Activated CD4-positive, alpha-beta memory T cell treated with anti-CD3 and anti-CD28 coated beads, Interleukin-2, amount 10 ng/mL, durations not matched to agents 7 days and 5 days (primary cell): ENCODE measurements at regions not wholly inside any gene's neighbourhood (a gene's known extent, or its start where the extent isn't known, plus 50 kb on each side); places are given as distances from the start of the nearest gene placed in this dataset.

Source experiments
- CTCF ChIA-PET: fragments of 350-600 bp; sonication (Branson Sonifier 250); formaldehyde crosslinking; loops from one replicate; lab custom pipeline; 2021; ENCODE audit warnings: antibody characterized with exemption, inconsistent platforms; lab: Charles Lee
- POLR2A ChIA-PET: fragments of 350-600 bp; sonication (Branson Sonifier 250); formaldehyde crosslinking; loops from one replicate; lab custom pipeline; 2021; ENCODE audit warnings: antibody characterized with exemption; lab: Charles Lee
- DNase-seq: peaks from one replicate; pipeline ENCODE4 v3.0.0-alpha.2; 2020
- H3K27ac Mint-ChIP-seq: one replicate; pipeline ENCODE4 v1.8.0; 2021; ENCODE audit warnings: mild to moderate bottlenecking, mixed read lengths
- H3K27me3 Mint-ChIP-seq: one replicate; pipeline ENCODE4 v1.8.0; 2021; ENCODE audit warnings: mixed read lengths
- H3K36me3 Mint-ChIP-seq: one replicate; pipeline ENCODE4 v1.8.0; 2021; ENCODE audit warnings: low read depth, mixed read lengths
- H3K4me1 Mint-ChIP-seq: one replicate; pipeline ENCODE4 v1.8.0; 2021; ENCODE audit warnings: mixed read lengths
- H3K4me3 Mint-ChIP-seq: one replicate; pipeline ENCODE4 v1.8.0; 2021; ENCODE audit warnings: mild to moderate bottlenecking, mixed read lengths
- H3K9me3 Mint-ChIP-seq: one replicate; pipeline ENCODE4 v1.8.0; 2021; ENCODE audit warnings: mixed read lengths

DNA sequence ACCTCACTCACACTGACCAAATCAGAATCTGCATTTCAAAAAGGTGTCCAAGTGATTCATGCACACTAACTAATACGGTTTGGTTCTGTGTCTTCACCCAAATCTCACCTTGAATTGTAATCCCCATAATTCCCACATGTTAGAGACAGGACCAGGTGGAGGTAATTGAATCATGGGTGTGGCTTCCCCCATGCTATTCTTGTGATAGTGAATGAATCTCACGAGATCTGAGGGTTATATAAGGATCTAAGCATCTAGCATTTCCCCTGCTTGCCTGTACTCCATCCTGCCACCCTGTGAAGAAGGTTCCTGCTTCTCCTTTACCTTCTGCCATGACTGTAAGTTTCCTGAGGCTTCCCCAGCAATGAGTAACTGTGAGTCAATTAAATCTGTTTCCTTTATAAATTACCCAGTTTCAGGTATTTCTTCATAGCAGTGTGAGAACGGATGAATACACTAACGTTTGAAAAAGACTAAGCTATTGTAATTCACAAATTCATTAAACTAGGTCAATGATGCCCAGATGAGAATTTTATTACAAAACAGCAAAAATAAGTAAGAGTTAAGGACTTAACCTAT lies 759.1 kb downstream of the GALC start:
- Mint-ChIP-seq H3K4me1 (no peaks in the 10 kb centered on the region), H3K27me3 (no peaks in the 10 kb centered on the region), H3K36me3 (no peaks in the 10 kb centered on the region), H3K9me3 (peaks cover 31% of the 10 kb centered on the region), H3K27ac (no peak overlapping the region), H3K4me3 (no peak overlapping the region)
- CTCF ChIA-PET, result no interaction called here
- POLR2A ChIA-PET, result no interaction called here
- DNase-seq, result no peak

GRCh38 chr14:87233266-87233665 lies 759.7 kb downstream of the GALC start:
- Mint-ChIP-seq H3K9me3 (peaks cover 29% of the 10 kb centered on the region), H3K27me3 (no peaks in the 10 kb centered on the region), H3K36me3 (no peaks in the 10 kb centered on the region), H3K27ac (no peak overlapping the region), H3K4me1 (no peaks in the 10 kb centered on the region), H3K4me3 (no peak overlapping the region)
- POLR2A ChIA-PET, result no interaction called here
- CTCF ChIA-PET, result no interaction called here
- no peak for DNase-seq

DNA sequence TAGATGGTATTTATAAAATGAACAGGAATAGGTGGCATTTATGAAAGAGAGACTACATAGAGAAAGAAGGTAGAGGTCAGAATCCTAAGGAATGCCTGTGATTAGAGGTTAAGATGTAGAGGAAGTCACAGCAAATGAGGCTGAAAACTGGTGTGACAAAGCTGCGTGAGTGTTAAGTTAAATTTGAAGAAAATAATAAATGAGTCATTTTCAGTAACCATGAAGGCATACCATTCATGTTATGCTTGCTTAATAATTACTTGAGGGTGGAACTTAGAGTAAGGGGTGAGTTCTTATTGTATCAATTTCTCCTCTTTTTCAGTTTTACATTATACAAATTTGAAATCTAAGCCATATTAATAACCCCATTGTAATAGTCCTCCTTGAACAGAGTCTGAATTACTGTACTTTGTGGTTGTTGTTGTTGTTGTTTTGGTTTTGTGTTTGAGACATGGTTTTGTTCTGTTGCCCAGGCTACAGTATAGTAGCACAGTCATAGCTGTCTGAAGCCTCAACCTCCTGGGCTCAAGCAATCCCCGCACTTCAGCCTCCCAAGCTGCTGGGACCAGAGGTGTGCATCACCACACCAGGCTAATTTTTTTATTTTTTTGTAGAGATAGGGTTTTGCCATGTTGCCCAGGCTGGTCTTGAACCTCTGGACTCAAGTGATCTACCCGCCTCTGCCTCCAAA lies 761.5 kb downstream of the GALC start:
- DNase-seq, result no peak

GRCh38 chr14:87230726-87231125 lies 762.3 kb downstream of the GALC start:
- no peaks in the 10 kb centered on the region for H3K27me3 Mint-ChIP-seq
- H3K27ac Mint-ChIP-seq, result no peak overlapping the region
- POLR2A ChIA-PET, result no interaction called here
- H3K9me3 Mint-ChIP-seq, result peaks cover 16% of the 10 kb centered on the region
- H3K4me1 Mint-ChIP-seq, result no peaks in the 10 kb centered on the region
- no peak for DNase-seq
- CTCF ChIA-PET, result no interaction called here
- no peak overlapping the region for H3K4me3 Mint-ChIP-seq
- H3K36me3 Mint-ChIP-seq, result no peaks in the 10 kb centered on the region

More for the DNA sequence above, 761.5 kb downstream of the GALC start:
- ChIA-PET POLR2A (no interaction called here), CTCF (no interaction called here)
- Mint-ChIP-seq H3K27ac (no peak overlapping the region), H3K9me3 (peaks cover 18% of the 10 kb centered on the region), H3K4me1 (no peaks in the 10 kb centered on the region), H3K36me3 (no peaks in the 10 kb centered on the region), H3K27me3 (no peaks in the 10 kb centered on the region), H3K4me3 (no peak overlapping the region)

DNA sequence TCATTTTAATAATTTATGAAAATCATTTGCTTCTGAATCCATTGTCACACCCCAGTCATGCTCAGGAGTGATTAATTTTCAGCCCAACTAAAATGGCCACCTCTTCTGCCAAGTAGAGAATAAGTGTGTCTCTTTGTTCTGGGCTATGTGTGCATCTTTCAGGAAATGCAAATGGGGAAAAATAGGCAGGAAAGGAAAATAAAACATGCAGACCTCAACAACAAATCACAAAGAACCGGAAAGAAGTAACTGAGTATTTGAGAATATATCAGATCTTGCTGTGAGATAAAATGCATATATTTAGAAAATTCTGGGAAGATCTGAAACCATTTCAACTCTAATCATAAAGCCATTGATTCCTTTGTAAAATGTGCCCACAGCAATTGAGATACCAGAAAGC lies 763.9 kb downstream of the GALC start:
- H3K4me1 Mint-ChIP-seq, result no peaks in the 10 kb centered on the region
- no peak overlapping the region for H3K4me3 Mint-ChIP-seq
- no peaks in the 10 kb centered on the region for H3K36me3 Mint-ChIP-seq
- ChIA-PET CTCF (no interaction called here), POLR2A (no interaction called here)
- H3K27ac Mint-ChIP-seq, result no peak overlapping the region
- peaks cover 9% of the 10 kb centered on the region for H3K9me3 Mint-ChIP-seq
- DNase-seq, result no peak
- no peaks in the 10 kb centered on the region for H3K27me3 Mint-ChIP-seq

- no peaks in the 10 kb centered on the region for H3K36me3 Mint-ChIP-seq
- DNase-seq, result no peak
- H3K27ac Mint-ChIP-seq, result no peak overlapping the region
- CTCF ChIA-PET, result no interaction called here
- no peaks in the 10 kb centered on the region for H3K4me1 Mint-ChIP-seq
- POLR2A ChIA-PET, result no interaction called here
- H3K27me3 Mint-ChIP-seq, result no peaks in the 10 kb centered on the region
- H3K9me3 Mint-ChIP-seq, result peaks cover 7% of the 10 kb centered on the region
- H3K4me3 Mint-ChIP-seq, result no peak overlapping the region
Measured at GRCh38 chr14:87217023-87217422, 776.0 kb downstream of the GALC start.

GRCh38 chr14:87214558-87214957 lies 778.4 kb downstream of the GALC start:
- no peak overlapping the region for H3K4me3 Mint-ChIP-seq
- no peaks in the 10 kb centered on the region for H3K4me1 Mint-ChIP-seq
- peaks cover 2% of the 10 kb centered on the region for H3K9me3 Mint-ChIP-seq
- no peaks in the 10 kb centered on the region for H3K36me3 Mint-ChIP-seq
- H3K27me3 Mint-ChIP-seq, result no peaks in the 10 kb centered on the region
- CTCF ChIA-PET, result no interaction called here
- H3K27ac Mint-ChIP-seq, result no peak overlapping the region
- DNase-seq, result no peak
- POLR2A ChIA-PET, result no interaction called here

GRCh38 chr14:87207756-87208155 lies 785.2 kb downstream of the GALC start:
- no peaks in the 10 kb centered on the region for H3K4me1 Mint-ChIP-seq
- ChIA-PET CTCF (no interaction called here), POLR2A (no interaction called here)
- peaks cover 2% of the 10 kb centered on the region for H3K9me3 Mint-ChIP-seq
- no peak overlapping the region for H3K4me3 Mint-ChIP-seq
- H3K27ac Mint-ChIP-seq, result no peak overlapping the region
- H3K36me3 Mint-ChIP-seq, result no peaks in the 10 kb centered on the region
- H3K27me3 Mint-ChIP-seq, result no peaks in the 10 kb centered on the region
- no peak for DNase-seq

GRCh38 chr14:87205811-87206210 lies 787.2 kb downstream of the GALC start:
- Mint-ChIP-seq H3K4me3 (no peak overlapping the region), H3K9me3 (peaks cover 2% of the 10 kb centered on the region), H3K4me1 (no peaks in the 10 kb centered on the region), H3K27me3 (no peaks in the 10 kb centered on the region), H3K36me3 (no peaks in the 10 kb centered on the region), H3K27ac (no peak overlapping the region)
- ChIA-PET CTCF (no interaction called here), POLR2A (no interaction called here)
- no peak for DNase-seq

DNA sequence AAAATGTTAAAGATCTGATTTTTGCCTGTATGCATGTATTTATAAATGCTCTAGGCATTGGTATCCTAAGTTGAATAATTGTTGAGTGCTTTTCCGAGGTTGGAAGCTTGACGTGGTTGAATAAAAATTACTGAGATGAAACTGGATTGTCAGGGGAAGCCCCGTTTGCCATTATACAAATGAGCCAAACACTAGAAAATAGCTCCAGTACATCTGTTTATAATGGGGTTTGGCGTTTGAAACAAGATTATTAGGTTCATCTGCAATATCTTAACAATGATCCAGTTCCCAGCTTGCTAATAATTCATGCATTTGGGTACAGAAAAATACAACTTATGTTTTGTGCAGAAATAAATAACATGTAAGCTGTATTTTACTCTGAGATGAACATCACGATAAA lies 789.6 kb downstream of the GALC start:
- Mint-ChIP-seq H3K9me3 (no peaks in the 10 kb centered on the region), H3K27me3 (no peaks in the 10 kb centered on the region), H3K36me3 (no peaks in the 10 kb centered on the region), H3K4me3 (no peak overlapping the region), H3K4me1 (no peaks in the 10 kb centered on the region), H3K27ac (no peak overlapping the region)
- CTCF ChIA-PET, result no interaction called here
- POLR2A ChIA-PET, result no interaction called here
- no peak for DNase-seq

DNA sequence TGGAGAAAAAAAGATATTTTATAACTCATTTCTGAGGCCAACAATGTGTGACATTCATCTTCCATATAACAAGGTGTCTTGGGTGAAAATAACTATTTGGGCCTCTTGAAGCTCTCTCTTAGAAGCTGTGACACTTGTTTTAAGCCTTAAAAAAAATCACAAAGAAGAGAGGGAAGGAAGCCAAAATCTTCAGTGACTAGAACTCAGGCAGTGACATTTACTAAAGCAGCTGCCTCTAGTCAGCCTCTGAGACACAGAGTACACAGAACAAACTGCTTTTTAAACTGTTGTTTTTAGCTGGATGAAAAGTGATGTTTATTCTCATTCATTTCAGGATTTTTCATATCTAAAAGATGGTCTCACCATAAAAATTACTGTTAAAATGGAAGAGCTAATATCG lies 793.6 kb downstream of the GALC start:
- Mint-ChIP-seq H3K27me3 (no peaks in the 10 kb centered on the region), H3K27ac (no peak overlapping the region), H3K4me3 (no peak overlapping the region), H3K9me3 (no peaks in the 10 kb centered on the region), H3K36me3 (no peaks in the 10 kb centered on the region), H3K4me1 (no peaks in the 10 kb centered on the region)
- DNase-seq, result no peak
- ChIA-PET POLR2A (no interaction called here), CTCF (no interaction called here)

DNA sequence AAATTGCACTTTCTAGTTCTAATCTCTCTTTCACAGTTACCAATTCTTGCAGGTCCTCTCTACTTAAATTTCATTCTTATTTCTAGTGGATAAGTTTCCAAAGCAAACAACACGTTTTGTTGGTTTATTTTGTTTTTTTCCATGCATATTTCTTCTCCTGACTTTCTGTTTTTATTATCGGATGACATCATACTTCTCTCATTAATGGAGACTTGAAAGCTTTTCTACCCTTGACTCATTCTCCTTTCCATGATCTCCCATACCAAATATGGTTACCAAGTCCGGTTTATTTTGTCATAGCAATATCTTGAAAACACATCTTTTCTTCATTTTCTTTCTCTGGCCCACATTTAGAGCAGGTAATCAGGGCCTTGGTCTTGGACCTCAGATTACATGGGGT lies 796.5 kb downstream of the GALC start:
- Mint-ChIP-seq H3K27me3 (no peaks in the 10 kb centered on the region), H3K27ac (no peak overlapping the region), H3K36me3 (no peaks in the 10 kb centered on the region), H3K4me1 (no peaks in the 10 kb centered on the region), H3K9me3 (peaks cover 4% of the 10 kb centered on the region), H3K4me3 (no peak overlapping the region)
- no peak for DNase-seq
- ChIA-PET CTCF (no interaction called here), POLR2A (no interaction called here)

GRCh38 chr14:87187786-87188185 lies 805.2 kb downstream of the GALC start:
- no peak overlapping the region for H3K27ac Mint-ChIP-seq
- H3K36me3 Mint-ChIP-seq, result no peaks in the 10 kb centered on the region
- no peaks in the 10 kb centered on the region for H3K27me3 Mint-ChIP-seq
- DNase-seq, result no peak
- ChIA-PET CTCF (no interaction called here), POLR2A (no interaction called here)
- no peak overlapping the region for H3K4me3 Mint-ChIP-seq
- H3K4me1 Mint-ChIP-seq, result no peaks in the 10 kb centered on the region
- peaks cover 11% of the 10 kb centered on the region for H3K9me3 Mint-ChIP-seq

DNA sequence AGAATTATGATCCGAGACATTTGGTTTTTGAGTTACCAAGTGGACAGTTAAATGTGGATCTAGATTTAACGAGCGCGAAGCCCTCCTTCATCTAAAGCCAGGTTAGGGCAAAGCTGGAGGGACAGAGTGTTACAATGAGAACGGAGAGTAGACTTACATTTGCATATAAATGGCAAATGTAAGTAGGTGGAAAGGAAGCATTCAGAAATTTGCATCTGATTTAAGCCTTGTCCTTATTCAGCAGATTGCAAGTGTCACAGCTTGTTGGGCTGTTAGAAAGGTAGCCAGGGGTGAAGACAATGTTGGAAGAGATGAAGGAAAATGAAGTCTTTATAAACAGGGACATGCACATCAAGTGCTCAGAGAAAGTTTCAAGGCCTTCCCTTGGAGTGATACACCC lies 806.2 kb downstream of the GALC start:
- ChIA-PET CTCF (no interaction called here), POLR2A (no interaction called here)
- no peaks in the 10 kb centered on the region for H3K36me3 Mint-ChIP-seq
- peaks cover 10% of the 10 kb centered on the region for H3K9me3 Mint-ChIP-seq
- no peak overlapping the region for H3K27ac Mint-ChIP-seq
- H3K27me3 Mint-ChIP-seq, result no peaks in the 10 kb centered on the region
- no peak overlapping the region for H3K4me3 Mint-ChIP-seq
- H3K4me1 Mint-ChIP-seq, result no peaks in the 10 kb centered on the region
- no peak for DNase-seq
